ENCODE measurements at regions not wholly inside any gene's neighbourhood (a gene's known extent, or its start where the extent isn't known, plus 50 kb on each side); places are given as distances from the start of the nearest gene placed in this dataset.

GRCh38 chr18:23384778-23385736 lies 68.0 kb upstream of the RIOK3 start:
- DNase-seq (ENCODE audit: insufficient read length, low spot score), result no peak
- TF ChIP-seq CTCF (IDR thresholded peaks at IDR 0.05; ENCODE audit: insufficient read depth, missing control alignments), result no peak
- peak; percentile 21 for FAIRE-seq

GRCh38 chr18:23386317-23386716 lies 66.8 kb upstream of the RIOK3 start:
- no peak for TF ChIP-seq CTCF (IDR thresholded peaks at IDR 0.05; ENCODE audit: insufficient read depth, missing control alignments)
- DNase-seq (ENCODE audit: insufficient read length, low spot score), result no peak
- FAIRE-seq, result no peak

DNA sequence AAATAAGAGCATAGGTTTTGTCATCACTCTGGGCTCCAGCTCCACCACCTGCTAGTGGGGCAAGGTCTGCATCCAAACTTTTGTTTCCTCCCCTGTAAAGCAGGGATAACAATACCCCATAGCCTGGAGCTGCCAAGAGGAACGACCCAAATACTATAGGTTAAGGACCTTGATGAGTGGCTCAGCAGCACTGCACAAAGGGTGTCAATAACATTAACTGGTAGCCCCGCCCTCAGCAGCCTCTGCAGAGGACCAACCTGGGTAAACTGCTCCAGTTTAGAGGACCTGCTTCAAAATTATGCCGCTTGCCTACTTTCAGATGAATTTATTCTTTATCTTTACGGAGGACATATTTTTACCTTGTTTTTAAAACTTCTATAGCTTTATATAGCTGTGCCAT lies 65.8 kb upstream of the RIOK3 start:
- no peak for DNase-seq (ENCODE audit: insufficient read length, low spot score)
- no peak for TF ChIP-seq CTCF (IDR thresholded peaks at IDR 0.05; ENCODE audit: insufficient read depth, missing control alignments)
- no peak for FAIRE-seq

DNA sequence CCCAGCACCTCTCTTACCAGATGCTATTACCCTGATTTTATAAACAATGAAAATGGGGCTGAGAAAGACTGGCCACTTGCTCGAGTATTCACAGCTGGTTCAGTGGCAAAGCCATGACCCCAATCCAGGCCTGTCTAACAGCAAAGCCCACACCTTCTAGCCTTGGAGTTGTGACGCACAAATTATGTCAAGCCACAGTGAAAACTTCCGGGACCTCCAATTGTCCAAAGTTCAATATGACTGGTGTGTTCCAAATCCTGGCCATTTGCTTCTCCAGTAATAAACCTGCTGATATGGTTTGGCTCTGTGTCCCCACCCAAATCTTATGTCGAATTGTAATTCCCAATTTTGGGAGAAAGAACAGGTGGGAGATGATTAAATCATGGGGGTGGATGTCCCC lies 64.7 kb upstream of the RIOK3 start:
- no peak for FAIRE-seq
- no peak for DNase-seq (ENCODE audit: insufficient read length, low spot score)
- TF ChIP-seq CTCF (IDR thresholded peaks at IDR 0.05; ENCODE audit: insufficient read depth, missing control alignments), result no peak

DNA sequence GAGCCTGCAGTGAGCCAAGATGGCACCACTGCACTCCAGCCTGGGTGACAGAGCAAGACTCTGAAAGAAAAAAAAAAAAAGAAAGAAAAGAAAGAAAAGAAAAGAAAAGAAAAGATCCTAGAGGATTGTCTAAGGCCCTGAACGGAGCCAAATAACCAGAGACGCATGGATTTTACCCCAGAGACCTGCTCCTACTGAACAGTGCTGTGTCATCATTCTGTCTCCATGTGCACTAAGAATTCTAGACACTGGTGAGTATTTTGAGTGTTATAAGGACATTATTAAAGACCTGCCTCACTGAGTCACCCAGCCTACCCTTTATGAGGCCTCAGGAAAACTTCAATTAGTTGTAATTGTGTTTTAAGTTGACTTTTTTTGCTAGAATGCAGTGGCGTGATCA lies 61.9 kb upstream of the RIOK3 start:
- no peak for TF ChIP-seq CTCF (IDR thresholded peaks at IDR 0.05; ENCODE audit: insufficient read depth, missing control alignments)
- DNase-seq (ENCODE audit: insufficient read length, low spot score) (no peak), FAIRE-seq (no peak)

DNA sequence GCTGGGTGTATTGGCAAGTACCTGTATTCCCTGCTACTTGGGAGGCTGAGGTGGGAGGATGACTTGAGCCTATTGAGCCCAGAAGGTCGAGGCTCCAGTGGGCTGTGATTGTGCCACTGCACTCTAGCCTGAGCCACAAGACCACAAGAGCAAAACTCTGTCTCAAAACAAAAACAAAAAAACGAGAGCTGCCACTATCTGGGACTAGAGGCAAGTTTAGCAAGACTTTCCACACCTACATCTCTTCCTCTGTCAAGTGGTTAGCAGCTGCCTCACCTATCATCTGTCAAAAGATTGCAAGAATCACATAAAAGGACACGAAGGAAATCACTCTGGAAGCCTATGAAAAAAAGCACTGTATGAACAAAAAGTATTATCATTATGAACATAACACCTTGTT lies 55.2 kb upstream of the RIOK3 start:
- TF ChIP-seq CTCF (IDR thresholded peaks at IDR 0.05; ENCODE audit: insufficient read depth, missing control alignments), result no peak
- DNase-seq (ENCODE audit: insufficient read length, low spot score), result no peak
- FAIRE-seq, result no peak

- FAIRE-seq (no peak), DNase-seq (ENCODE audit: insufficient read length, low spot score) (no peak)
- TF ChIP-seq CTCF (IDR thresholded peaks at IDR 0.05; ENCODE audit: insufficient read depth, missing control alignments), result no peak
Observed at GRCh38 chr18:23398401-23398800, 54.7 kb upstream of the RIOK3 start.
